Gastrocnemius medialis (tissue), 4 donors: ENCODE measurements at regions not wholly inside any gene's neighbourhood (a gene's known extent, or its start where the extent isn't known, plus 50 kb on each side); places are given as distances from the start of the nearest gene placed in this dataset.
"Not testable (repeated sequence)": the region's sequence is repeated elsewhere in the genome, so short reads cannot be mapped to it uniquely, and the experiment has no call there.

Experiments
- ATAC-seq, 2 donors: fragments of 150-250 bp; one replicate each; pipeline ENCODE4 v1.9.1; 2016
- DNase-seq, 2 donors: peaks; one replicate each; pipeline ENCODE4 v3.0.0-alpha.2; 2019
- H3K27ac ChIP-seq, 4 donors: fragments of 200-600 bp; sonication (generic); 1 replicate in 1 of 4; 2 replicates in 3 of 4; pipeline ENCODE4 v1.5.1; 2016 to 2018; ENCODE audit warnings: mild to moderate bottlenecking in 2 of 4, moderate library complexity in 1 of 4
- H3K27me3 ChIP-seq, 3 donors: fragments of 200-600 bp; sonication (generic) in 2 of 3; 1 replicate in 1 of 3; 2 replicates in 2 of 3; pipeline versions ENCODE4 v1.5.1 to v1.6.0; 2016 to 2019; ENCODE audit warnings: mild to moderate bottlenecking in 1 of 3, moderate library complexity in 1 of 3
- H3K36me3 ChIP-seq, 2 donors: fragments of 200-600 bp; sonication (generic) in 1 of 2; one replicate each; pipeline ENCODE4 v1.5.1; 2017 to 2018
- H3K4me1 ChIP-seq, 2 donors: fragments of 200-600 bp; sonication (generic) in 1 of 2; one replicate each; pipeline ENCODE4 v1.5.1; 2016 to 2017; ENCODE audit warnings: mild to moderate bottlenecking in 2 of 2
- H3K4me3 ChIP-seq, 4 donors: fragments of 200-600 bp; sonication (generic) in 3 of 4; 1 replicate in 1 of 4; 2 replicates in 3 of 4; pipeline ENCODE4 v1.5.1; 2016 to 2019; ENCODE audit warnings: mild to moderate bottlenecking in 2 of 4
- H3K9me3 ChIP-seq, 3 donors: fragments of 200-600 bp; sonication (generic) in 2 of 3; 1 replicate in 1 of 3; 2 replicates in 2 of 3; pipeline ENCODE4 v1.5.1; 2016 to 2019
- CTCF ChIP-seq, 5 experiments: fragments of 450-650 bp in 3 of 5; fragments of 200-600 bp in 2 of 5; sonication (generic) in 2 of 5; IDR thresholded peaks in 4 of 5; conservative IDR thresholded peaks in 1 of 5; 1 replicate in 4 of 5; 2 replicates in 1 of 5; pipeline ENCODE4 v1.5.1; 2016 to 2019; ENCODE audit warnings: antibody characterized with exemption in 5 of 5, mild to moderate bottlenecking in 3 of 5, moderate library complexity in 3 of 5
- POLR2A ChIP-seq, 2 donors: fragments of 450-650 bp; IDR thresholded peaks; one replicate each; pipeline ENCODE4 v1.6.1; 2017; ENCODE audit warnings: antibody characterized with exemption in 2 of 2, mild to moderate bottlenecking in 2 of 2, moderate library complexity in 2 of 2
- in situ Hi-C, 4 donors: fragments of 200-750 bp; cut with MboI; loops; one replicate each; pipeline versions ENCODE4 v1.15.0 to v1.8.0; 2017; ENCODE audit warnings: low sequenced_read_pairs in 4 of 4
- intact Hi-C: fragments of 100-400 bp; cut with DNase I; formaldehyde crosslinking; loops from one replicate; pipeline ENCODE4 v1.15.1; 2023; ENCODE audit warnings: low total_unique reads

- no peak for DNase-seq
- intact Hi-C loops = no loop called here
- H3K4me1 ChIP-seq = no peaks in the 10 kb centered on the region
- H3K27ac ChIP-seq = no peak overlapping the region
- no peak overlapping the region for H3K4me3 ChIP-seq
- H3K36me3 ChIP-seq = no peaks in the 10 kb centered on the region
- no peak for ATAC-seq
- in situ Hi-C loops = no loop called here
- no peaks in the 10 kb centered on the region for H3K27me3 ChIP-seq
- TF ChIP-seq CTCF (IDR thresholded peaks at IDR 0.05 in 4 of 5, conservative IDR thresholded peaks at IDR 0.05 in 1 of 5) = no peak
- TF ChIP-seq POLR2A (IDR thresholded peaks at IDR 0.05) = no peak
- peaks cover 0 to 6% (median 0%) of the 10 kb centered on the region in 3 donors for H3K9me3 ChIP-seq
Observed at GRCh38 chr13:79612604-79613003, 131.6 kb downstream of the NDFIP2 start.

GRCh38 chr13:79607895-79608294 lies 126.9 kb downstream of the NDFIP2 start:
- H3K36me3 ChIP-seq, intact Hi-C loops, H3K27me3 ChIP-seq, H3K27ac ChIP-seq, in situ Hi-C loops, H3K4me1 ChIP-seq, ATAC-seq, H3K9me3 ChIP-seq, DNase-seq, H3K4me3 ChIP-seq: not testable (repeated sequence)
